ENCODE measurements at regions not wholly inside any gene's neighbourhood (a gene's known extent, or its start where the extent isn't known, plus 50 kb on each side); places are given as distances from the start of the nearest gene placed in this dataset.

- FAIRE-seq (no peak), ATAC-seq (no peak), DNase-seq (ENCODE audit: low spot score) (no peak)
- in situ Hi-C loops (cut with HindIII; ENCODE audit: extremely low pct_ligation_motif_present, low pct_unique_long_range_greater_than_20kb) (no loop called here), intact Hi-C loops (cut with micrococcal nuclease; ENCODE audit: unreplicated experiment) (no loop called here)
- Histone ChIP-seq H3K9ac (ENCODE audit: insufficient read depth, low read depth, low read length) (no peak overlapping the region), H3K4me3 (replicated peaks in 1 of 3; ENCODE audit: insufficient read depth in 1 of 3, low read depth in 2 of 3, low read length in 3 of 3) (no peak overlapping the region), H3K27ac (ENCODE audit: extremely low read length, insufficient read depth, low read length) (no peak overlapping the region), H3K36me3 (replicated peaks in 1 of 2; ENCODE audit: control insufficient read depth in 1 of 2, insufficient read depth in 2 of 2, low read length in 2 of 2) (no peaks in the 10 kb centered on the region), H2AFZ (ENCODE audit: low read length) (no peak overlapping the region), H4K20me1 (ENCODE audit: insufficient read depth, low read length) (no peaks in the 10 kb centered on the region), H3K4me2 (ENCODE audit: low read depth, low read length) (no peak overlapping the region), H3K4me1 (ENCODE audit: insufficient read depth, low read length) (no peaks in the 10 kb centered on the region), H3K27me3 (ENCODE audit: control insufficient read depth in 1 of 2, insufficient read depth in 2 of 2, low read length in 2 of 2) (no peaks in the 10 kb centered on the region), H3K9me3 (ENCODE audit: low read length) (no peaks in the 10 kb centered on the region), H3K79me2 (ENCODE audit: insufficient read depth, low read length) (no peaks in the 10 kb centered on the region)
- TF ChIP-seq THRA (CRISPR knock-in tag; IDR thresholded peaks at IDR 0.05; ENCODE audit: borderline replicate concordance) (no peak), ZNF713 (CRISPR knock-in tag; IDR thresholded peaks at IDR 0.05) (no peak), ZFP90 (CRISPR knock-in tag; IDR thresholded peaks at IDR 0.05; ENCODE audit: borderline replicate concordance) (no peak), ZNF746 (CRISPR knock-in tag; IDR thresholded peaks at IDR 0.05) (no peak), MAFK (conservative IDR thresholded peaks at IDR 0.05 in 1 of 2, IDR thresholded peaks at IDR 0.05 in 1 of 2; ENCODE audit: low read length in 2 of 2) (peak; percentile 54 to 75), ZNF275 (CRISPR knock-in tag; IDR thresholded peaks at IDR 0.05; ENCODE audit: borderline replicate concordance) (no peak), MAFF (IDR thresholded peaks at IDR 0.05; ENCODE audit: low read depth, low read length) (peak; percentile 65), E2F1 (CRISPR knock-in tag; IDR thresholded peaks at IDR 0.05) (no peak)
- BruUV-seq (replicated peaks): no TSS peak
- POLR2A ChIA-PET: no interaction called here
- 12% methylated on average over 3 of the region's 3 CpGs for WGBS (ENCODE audit: low lambda C conversion rate)
- CTCF ChIA-PET (ENCODE audit: low intra/inter-chr PET ratio, low total read pairs): no interaction called here
Measured at GRCh38 chr3:180138871-180139270, 102.1 kb upstream of the PEX5L start.
